Transverse colon (tissue), 3 donors: ENCODE measurements at regions not wholly inside any gene's neighbourhood (a gene's known extent, or its start where the extent isn't known, plus 50 kb on each side); places are given as distances from the start of the nearest gene placed in this dataset.

Source experiments
- CTCF ChIP-seq, 5 experiments: fragments of 200-600 bp in 3 of 5; fragments of 450-650 bp in 2 of 5; sonication (generic) in 3 of 5; IDR thresholded peaks; 1 replicate in 2 of 5; 2 replicates in 3 of 5; pipeline ENCODE4 v1.5.1; 2016 to 2017; ENCODE audit warnings: antibody characterized with exemption in 5 of 5, inconsistent platforms in 3 of 5, mild to moderate bottlenecking in 2 of 5, moderate library complexity in 1 of 5
- EP300 ChIP-seq: sonication (generic); formaldehyde crosslinking; IDR thresholded peaks from one replicate; pipeline ENCODE4 v1.6.1; 2017; ENCODE audit warnings: antibody characterized with exemption, low read depth
- POLR2A ChIP-seq: fragments of 450-650 bp; IDR thresholded peaks from one replicate; pipeline ENCODE4 v1.6.1; 2016; ENCODE audit warnings: antibody characterized with exemption, mild to moderate bottlenecking, moderate library complexity

DNA sequence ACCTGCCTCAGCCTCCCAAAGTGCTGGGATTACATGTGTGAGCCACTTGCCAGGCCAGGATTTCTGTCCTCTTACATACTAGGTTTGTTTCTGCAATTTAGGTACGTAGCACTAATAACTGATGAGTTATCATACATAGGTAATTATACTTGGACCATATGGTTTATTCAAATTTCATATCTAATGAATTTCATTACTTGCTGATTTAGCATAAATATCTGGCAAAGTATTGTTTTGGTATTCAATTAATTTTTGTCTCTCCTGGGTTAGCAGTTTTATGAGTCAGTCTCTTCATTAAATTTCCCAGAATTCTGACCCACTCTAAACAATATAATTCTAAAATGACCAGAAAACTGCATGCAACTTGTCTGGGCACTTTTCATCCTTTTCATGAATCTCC is 2146.5 kb downstream of the TP53TG3F start:
- TF ChIP-seq CTCF (IDR thresholded peaks at IDR 0.05) (no peak), POLR2A (no peak), EP300 (no peak)
